DOHH2 (cell line): ENCODE measurements at regions not wholly inside any gene's neighbourhood (a gene's known extent, or its start where the extent isn't known, plus 50 kb on each side); places are given as distances from the start of the nearest gene placed in this dataset.

Source experiments
- EZH2phosphoT487 ChIP-seq: fragments of 200-600 bp; sonication (generic); IDR thresholded peaks from 2 replicates; pipeline ENCODE4 v1.6.1; 2017; ENCODE audit warnings: borderline replicate concordance, mild to moderate bottlenecking, antibody characterized with exemption, low read length, moderate library complexity, mixed read lengths
- TF ChIP-seq, protein P1 (sequence below): fragments of 200-600 bp; sonication (generic); IDR thresholded peaks from one replicate; pipeline ENCODE4 v1.5.1; 2014; ENCODE audit warnings: antibody characterized with exemption, mild to moderate bottlenecking, low read depth, low read length; ENCODE audit not compliant: poor library complexity, severe bottlenecking

DNA sequence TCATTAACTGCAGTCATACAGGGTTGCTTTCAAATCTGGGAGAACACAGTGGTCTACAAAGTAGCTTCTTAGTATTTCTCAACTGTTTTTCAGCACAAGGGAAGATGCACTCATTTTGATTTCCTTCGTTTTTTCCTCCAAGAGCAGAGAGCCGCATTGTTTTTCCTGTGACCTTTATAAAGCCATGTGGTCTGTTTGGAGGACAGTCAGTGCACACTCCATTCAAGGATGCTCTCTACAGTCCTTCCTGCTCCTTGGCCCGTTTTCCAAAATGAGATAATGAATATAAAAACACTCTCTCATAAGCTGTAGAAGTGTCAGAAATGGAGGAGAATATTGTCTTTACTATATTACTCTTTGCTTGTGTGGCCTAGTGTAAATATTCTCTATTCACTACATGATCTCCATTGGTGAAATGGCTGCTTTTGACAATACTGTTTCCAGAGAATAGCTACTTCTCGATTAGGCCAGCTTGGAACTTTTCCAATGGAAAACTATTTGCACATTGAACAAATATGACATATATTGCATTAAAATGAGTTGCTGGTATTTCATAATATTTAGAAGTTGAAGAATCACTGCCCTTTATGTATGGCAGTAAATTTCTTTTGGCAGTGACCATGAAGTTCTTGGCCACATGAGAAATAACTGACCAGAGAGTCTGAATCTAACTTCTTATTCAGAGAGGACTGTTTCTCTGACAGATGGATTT lies 393.1 kb upstream of the RGS6 start:
- TF ChIP-seq, protein P1, sequence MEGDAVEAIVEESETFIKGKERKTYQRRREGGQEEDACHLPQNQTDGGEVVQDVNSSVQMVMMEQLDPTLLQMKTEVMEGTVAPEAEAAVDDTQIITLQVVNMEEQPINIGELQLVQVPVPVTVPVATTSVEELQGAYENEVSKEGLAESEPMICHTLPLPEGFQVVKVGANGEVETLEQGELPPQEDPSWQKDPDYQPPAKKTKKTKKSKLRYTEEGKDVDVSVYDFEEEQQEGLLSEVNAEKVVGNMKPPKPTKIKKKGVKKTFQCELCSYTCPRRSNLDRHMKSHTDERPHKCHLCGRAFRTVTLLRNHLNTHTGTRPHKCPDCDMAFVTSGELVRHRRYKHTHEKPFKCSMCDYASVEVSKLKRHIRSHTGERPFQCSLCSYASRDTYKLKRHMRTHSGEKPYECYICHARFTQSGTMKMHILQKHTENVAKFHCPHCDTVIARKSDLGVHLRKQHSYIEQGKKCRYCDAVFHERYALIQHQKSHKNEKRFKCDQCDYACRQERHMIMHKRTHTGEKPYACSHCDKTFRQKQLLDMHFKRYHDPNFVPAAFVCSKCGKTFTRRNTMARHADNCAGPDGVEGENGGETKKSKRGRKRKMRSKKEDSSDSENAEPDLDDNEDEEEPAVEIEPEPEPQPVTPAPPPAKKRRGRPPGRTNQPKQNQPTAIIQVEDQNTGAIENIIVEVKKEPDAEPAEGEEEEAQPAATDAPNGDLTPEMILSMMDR, result no peak
- no peak for TF ChIP-seq EZH2phosphoT487
